HEK293T (cell line): ENCODE measurements at regions not wholly inside any gene's neighbourhood (a gene's known extent, or its start where the extent isn't known, plus 50 kb on each side); places are given as distances from the start of the nearest gene placed in this dataset.

ENCODE experiments used
- BHLHE40 ChIP-seq: fragments of 450-650 bp; IDR thresholded peaks from 2 replicates; pipeline ENCODE4 v1.6.1; 2016; ENCODE audit warnings: mild to moderate bottlenecking, moderate library complexity, borderline replicate concordance
- ELF4 ChIP-seq: fragments of 450-650 bp; IDR thresholded peaks from 2 replicates; pipeline ENCODE4 v1.6.1; 2017; ENCODE audit warnings: antibody characterized with exemption
- FOXK2 ChIP-seq: fragments of 450-650 bp; IDR thresholded peaks from 2 replicates; pipeline ENCODE4 v1.6.1; 2016; ENCODE audit warnings: mild to moderate bottlenecking
- HDGF ChIP-seq: fragments of 450-650 bp; IDR thresholded peaks from 2 replicates; pipeline ENCODE4 v1.6.1; 2017; ENCODE audit warnings: antibody characterized with exemption, borderline replicate concordance
- NFRKB ChIP-seq: fragments of 450-650 bp; IDR thresholded peaks from 2 replicates; pipeline ENCODE4 v1.6.1; 2016; ENCODE audit warnings: mild to moderate bottlenecking, moderate library complexity
- SP1 ChIP-seq: fragments of 450-650 bp; IDR thresholded peaks from 2 replicates; pipeline ENCODE4 v1.6.1; 2017

DNA sequence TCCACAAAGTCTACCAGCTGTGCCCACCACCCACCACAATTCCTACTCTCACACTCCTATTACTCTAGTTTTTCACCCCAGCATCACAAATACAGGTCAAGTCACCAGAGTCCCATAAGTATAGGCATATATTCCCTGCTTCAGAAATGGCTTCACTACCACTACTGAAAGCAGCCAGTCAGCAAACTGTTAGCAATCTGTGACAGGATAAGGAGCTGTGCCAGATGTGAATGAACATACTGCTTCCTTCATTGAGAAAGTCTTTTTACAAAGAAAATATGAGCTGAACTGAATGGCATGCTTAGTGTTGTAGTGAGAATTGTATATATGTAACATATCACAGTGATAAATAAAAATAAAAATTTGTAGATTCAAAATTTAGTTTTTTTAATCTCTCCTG, 76.8 kb downstream of the C3orf85 start:
- no peak for TF ChIP-seq NFRKB
- TF ChIP-seq SP1 = no peak
- no peak for TF ChIP-seq ELF4
- no peak for TF ChIP-seq FOXK2
- TF ChIP-seq BHLHE40 = no peak
- TF ChIP-seq HDGF = no peak
